ENCODE measurements at regions not wholly inside any gene's neighbourhood (a gene's known extent, or its start where the extent isn't known, plus 50 kb on each side); places are given as distances from the start of the nearest gene placed in this dataset.

DNA sequence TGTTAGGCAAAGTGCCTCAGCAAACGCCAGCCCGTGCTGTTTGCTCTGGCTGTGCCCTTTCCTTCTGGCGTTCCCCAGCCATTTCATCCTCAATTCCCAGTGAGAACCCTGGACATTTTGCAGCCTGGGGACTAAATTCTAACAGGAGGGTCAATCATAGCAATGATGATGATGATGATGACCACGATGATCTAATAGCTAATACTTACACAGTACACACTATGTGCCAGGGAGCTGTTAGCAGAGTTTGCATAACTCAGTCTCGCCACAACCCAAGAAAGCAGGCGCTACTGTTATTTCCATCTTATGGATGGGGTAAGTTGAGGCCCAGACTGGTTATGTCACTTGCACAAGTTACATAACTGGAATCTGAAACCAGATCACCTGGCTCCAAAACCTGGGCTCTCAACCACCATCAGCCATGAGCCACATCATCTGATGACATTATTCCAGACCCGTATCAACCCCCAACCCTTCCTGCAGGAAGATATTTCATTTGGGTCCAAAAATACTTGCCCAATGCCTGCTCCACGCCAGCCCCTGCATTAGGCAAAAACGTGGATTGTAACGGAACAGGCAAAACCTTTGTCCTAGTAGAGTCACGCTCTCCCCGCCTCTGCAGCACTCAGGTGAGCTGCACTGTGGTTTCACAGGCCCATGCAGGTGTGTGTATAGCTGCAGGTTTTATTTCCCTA is 132.6 kb upstream of the SERPIND1 start:
- TF ChIP-seq, protein P1, sequence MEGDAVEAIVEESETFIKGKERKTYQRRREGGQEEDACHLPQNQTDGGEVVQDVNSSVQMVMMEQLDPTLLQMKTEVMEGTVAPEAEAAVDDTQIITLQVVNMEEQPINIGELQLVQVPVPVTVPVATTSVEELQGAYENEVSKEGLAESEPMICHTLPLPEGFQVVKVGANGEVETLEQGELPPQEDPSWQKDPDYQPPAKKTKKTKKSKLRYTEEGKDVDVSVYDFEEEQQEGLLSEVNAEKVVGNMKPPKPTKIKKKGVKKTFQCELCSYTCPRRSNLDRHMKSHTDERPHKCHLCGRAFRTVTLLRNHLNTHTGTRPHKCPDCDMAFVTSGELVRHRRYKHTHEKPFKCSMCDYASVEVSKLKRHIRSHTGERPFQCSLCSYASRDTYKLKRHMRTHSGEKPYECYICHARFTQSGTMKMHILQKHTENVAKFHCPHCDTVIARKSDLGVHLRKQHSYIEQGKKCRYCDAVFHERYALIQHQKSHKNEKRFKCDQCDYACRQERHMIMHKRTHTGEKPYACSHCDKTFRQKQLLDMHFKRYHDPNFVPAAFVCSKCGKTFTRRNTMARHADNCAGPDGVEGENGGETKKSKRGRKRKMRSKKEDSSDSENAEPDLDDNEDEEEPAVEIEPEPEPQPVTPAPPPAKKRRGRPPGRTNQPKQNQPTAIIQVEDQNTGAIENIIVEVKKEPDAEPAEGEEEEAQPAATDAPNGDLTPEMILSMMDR (IDR thresholded peaks at IDR 0.05) = no peak
- TF ChIP-seq POLR2A (IDR thresholded peaks at IDR 0.05; ENCODE audit: low read depth) = no peak
- TF ChIP-seq EP300 (IDR thresholded peaks at IDR 0.05) = no peak
- TF ChIP-seq POLR2AphosphoS5 (IDR thresholded peaks at IDR 0.05) = no peak

Measured in esophagus muscularis mucosa (tissue), 4 donors.